HG03442 (cell line): ENCODE measurements at regions not wholly inside any gene's neighbourhood (a gene's known extent, or its start where the extent isn't known, plus 50 kb on each side); places are given as distances from the start of the nearest gene placed in this dataset.
"Not testable (repeated sequence)": the region's sequence is repeated elsewhere in the genome, so short reads cannot be mapped to it uniquely, and the experiment has no call there.

ENCODE experiments used
- ATAC-seq: cut with Tn5 transposase; IDR thresholded peaks from one replicate; pipeline ENCODE4 v1.9.1; 2021; ENCODE audit warnings: mild to moderate bottlenecking, moderate library complexity; ENCODE audit not compliant: unreplicated experiment

DNA sequence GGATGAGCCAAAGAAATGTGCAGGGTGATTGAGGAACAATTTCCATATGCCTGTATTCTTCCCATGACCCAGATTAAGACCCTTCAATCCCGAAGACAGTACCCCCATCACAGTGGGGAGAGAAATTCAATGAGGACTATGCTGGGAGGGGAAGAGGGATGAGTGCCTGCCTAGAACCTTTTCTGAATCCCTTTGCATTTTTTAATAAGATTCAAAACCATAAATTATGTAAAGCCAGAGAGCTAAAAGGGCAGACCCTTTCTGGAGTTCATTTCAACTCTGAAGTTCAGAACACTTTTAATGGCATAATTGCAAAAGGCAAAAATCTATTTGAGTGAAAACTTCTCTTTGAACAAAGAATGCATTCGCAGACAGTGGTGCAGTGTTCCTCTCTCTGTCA is 529.5 kb downstream of the NTRK3 start:
- ATAC-seq: no peak

DNA sequence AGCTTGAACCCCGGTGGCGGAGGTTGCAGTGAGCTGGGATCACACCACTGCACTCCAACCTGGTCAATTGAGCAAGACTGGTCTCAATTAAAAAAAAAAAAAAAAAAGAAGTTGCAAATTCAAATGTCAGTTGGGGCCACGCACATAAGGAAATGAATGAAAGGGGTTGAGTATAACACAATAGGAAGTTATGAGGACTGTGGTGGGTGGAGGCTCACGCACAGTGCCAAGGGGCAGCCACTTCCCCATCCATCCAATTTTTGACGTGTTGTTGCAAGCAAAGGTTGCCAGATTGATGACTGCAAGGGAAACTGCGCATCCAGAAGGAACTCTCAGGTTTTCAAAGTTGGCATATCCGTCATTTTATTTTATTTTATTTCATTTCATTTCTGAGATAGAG is 532.2 kb downstream of the NTRK3 start:
- no peak for ATAC-seq

DNA sequence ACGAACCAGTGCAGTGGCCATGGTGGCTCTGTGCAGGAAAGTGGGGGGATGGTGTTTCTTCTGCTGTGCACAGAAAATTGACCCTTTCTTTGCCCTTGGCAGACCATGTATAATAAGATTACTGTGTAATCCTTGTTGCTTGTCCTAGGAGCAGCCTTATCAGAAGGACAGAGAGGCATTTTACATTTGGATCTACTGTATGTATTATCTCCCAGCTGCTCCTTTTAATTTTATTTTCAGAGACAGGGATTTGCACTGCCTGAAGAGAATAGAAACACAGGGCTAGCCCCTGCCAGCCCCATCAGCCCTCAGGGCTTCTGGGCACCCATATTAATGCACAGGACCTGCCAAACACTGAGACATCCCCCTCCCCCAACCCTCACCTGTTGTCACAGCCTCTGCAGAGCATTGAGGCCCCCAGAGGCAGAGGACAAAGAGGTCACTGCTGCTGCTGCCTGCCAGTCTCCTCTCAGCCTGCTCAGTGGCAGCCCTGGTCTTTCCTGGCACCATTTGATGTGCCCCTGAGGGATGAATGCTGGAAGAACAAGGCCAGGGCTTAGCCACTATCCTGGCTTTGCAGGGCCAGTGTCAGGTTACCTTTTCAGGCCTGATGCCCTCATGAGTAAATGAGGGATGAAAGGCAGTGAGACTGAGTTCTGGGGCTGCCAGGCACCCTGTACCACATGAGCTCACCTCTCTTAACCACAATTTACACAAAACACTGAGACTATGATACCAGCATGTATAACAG is 533.4 kb downstream of the NTRK3 start:
- no peak for ATAC-seq

DNA sequence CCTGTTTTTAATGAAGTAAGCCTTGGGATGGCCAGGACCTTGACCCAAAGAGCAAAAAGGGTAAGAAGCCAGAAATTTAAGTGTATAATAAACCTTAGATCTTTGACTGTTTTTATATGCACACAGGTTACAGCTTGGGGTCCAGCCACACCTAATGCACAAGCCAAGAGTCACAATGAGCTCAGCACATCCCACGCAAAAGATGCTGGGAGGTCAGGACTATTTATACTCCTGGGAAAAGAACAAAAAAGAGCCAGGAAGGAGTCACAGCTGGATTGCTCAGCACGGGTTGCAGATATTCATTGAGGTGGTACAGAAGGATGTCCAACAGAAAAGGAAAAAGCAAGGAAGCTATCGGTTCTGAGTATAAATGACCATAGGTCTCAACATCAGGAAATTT is 536.3 kb downstream of the NTRK3 start:
- ATAC-seq: no peak

DNA sequence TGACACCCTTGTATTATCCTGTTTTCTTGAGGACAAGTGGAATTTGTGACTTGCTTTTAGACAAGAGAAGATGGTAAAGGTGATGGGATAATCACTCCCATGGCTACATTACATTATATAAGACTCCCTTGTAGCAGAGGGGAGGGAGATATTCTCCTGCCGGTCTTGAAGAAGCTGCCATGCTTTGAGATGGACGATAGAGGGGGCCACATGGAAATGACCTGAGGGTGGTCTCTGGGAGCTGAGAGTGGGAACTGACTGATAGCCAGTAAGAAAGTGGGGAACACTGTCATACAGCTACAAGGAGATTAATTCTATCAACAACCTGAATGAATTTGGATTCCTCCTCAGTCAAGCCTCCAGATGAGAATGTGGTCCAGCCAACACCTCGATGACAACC is 540.1 kb downstream of the NTRK3 start:
- no peak for ATAC-seq

DNA sequence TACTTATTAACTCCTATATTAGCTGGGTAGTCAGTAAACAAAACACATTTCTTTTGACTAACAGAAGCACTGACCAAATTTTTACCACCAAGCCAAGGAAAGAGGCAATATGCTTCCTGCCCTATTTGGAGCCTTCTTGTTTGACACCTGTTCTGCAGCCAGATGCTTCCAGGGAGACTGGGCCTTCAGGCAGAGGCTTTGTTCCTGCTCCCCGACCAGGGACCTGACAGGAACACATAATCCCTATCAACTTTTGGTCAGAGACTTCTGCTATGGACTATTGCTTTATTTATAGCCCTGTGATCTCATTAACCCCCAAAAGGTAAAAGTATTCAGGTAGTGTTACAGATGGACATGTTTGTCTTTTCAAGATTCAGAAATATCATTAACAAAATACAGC is 541.3 kb downstream of the NTRK3 start:
- no peak for ATAC-seq

DNA sequence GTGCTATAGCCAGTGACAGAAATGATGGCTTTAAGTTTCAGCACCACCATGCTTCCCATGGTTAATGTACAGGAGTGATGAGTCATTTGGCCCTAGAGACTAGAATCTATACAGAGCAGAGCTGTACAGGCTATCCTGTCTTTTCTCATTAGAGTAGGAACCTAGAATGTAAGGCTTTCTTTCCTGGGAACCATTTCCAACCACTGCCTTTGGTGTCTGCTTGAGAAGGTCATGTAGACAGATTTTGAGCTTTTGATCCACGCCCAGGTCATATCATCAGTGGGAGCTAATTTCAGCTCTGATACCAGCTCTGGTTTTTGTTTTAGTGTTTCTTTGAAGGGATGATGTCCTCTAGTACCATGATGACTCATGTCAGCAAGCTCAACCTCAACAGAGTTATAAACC is 543.1 kb downstream of the NTRK3 start:
- no peak for ATAC-seq

DNA sequence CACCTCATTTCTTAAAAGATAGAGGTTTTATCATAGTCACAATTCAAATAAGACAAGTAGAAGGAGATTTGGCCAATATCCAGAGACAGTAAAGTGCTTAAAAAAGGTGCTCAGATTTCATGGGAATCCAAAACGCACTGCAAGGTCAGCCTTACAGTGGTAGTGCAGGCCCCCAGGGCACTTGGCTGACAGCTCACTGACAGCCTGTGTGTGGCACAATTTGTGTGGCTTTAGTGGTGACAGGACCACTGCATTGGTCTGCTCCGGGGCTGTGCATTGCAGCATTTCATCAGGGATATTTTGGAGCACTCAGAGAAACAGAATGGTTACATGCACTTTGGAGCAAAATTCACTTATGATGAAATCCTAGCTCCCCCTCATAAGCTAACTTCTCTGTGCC is 544.3 kb downstream of the NTRK3 start:
- ATAC-seq: no peak

DNA sequence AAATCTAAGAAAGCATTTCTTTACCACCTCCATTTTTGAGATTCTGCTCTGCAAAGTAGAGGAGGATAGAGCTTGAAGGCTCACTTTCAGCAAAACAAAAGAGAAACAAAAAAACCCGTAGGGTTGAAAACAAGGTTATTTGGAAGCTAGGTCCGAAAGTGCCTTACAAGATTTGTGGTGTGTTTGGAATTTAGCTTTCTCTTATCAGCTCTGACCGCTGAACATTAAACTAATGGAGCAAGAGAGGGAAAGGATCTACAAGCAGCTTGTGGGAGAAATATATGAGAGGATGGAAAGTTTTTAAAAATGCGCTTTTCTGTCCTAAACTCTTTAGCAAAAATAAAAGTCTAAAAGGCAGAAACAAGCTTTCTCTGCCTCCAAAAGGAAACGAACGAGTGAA is 545.5 kb downstream of the NTRK3 start:
- no peak for ATAC-seq

DNA sequence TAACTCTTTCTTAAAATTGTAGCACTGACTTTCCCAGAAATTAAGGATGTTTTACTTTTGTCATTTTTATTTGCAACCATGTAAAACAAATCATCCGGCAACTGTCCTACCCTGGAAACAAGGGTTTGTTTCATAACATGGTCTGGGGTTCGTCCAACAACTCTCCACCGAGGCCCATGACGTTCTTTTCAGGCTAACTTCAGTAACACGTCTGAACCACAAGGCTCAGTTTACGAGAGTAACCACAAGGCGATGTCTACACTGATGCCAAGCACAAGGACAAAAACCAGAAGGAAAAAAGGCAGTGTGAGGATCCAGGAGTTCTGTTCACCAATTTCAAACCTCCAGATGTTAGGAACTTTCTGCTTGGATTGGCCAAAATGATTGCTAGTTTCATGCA is 546.1 kb downstream of the NTRK3 start:
- no peak for ATAC-seq

DNA sequence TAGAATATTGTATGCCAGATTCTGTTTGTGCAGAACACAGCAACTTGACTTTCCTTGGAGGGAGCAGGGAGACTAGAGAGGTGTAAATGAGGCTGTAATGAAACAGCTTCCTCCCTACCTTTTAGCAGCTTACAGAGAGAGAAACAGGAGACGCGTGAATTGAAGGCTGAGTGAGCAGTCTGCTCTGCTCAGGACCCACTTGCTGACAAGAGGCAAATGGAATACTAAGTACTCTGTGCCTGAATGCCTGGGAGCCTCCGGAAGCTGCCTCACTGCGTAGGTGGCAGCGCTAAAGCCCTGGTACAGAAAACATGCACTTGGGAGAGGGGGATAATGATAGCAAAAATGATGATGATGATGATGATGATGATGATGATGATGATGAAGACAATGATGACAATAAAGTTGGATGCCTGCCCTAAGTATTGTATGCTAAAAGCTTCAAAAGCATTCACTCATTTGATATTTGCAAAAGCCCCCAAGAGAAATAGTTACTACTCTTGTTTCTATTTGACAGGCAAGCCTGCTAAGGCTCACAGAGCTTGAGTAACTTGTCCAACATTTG is 548.9 kb downstream of the NTRK3 start:
- no peak for ATAC-seq

DNA sequence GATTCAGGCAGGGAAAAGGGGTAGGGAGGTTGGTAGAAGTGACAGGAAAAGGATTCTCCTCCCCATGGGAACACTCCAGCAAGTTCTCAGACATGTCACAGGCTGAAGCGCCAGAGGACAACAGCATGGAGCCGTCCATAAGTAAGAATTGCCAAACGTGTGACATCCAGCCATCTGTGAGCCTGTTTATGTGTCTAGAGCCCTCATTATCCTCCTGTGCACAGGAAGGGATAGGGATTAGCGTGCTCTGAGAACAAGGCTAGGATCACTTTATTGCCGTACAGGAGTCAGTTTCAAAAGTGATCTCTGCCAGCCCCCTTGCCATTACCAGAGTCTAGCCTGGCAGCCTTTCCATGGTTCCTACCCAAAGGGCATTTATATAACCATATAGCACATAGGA is 549.5 kb downstream of the NTRK3 start:
- no peak for ATAC-seq

DNA sequence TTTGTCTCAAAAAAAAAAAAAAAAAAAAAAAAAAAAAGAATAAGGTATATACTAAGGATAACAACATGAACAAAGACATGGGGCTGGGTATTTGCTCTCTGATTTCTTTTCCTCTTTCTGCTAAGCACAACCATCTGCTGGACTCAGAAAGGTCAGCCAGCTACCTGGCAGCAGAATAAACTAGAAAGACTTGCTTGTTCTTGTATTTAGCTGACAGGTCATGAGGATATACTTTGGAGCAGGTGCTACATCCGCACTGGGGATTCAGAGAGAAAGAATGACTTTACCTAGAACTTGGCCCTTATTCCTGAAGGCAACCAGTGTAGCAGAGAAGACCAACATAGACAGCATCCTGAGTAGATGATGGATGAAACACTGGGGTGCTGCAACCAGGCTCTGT is 550.5 kb downstream of the NTRK3 start:
- ATAC-seq: no peak

DNA sequence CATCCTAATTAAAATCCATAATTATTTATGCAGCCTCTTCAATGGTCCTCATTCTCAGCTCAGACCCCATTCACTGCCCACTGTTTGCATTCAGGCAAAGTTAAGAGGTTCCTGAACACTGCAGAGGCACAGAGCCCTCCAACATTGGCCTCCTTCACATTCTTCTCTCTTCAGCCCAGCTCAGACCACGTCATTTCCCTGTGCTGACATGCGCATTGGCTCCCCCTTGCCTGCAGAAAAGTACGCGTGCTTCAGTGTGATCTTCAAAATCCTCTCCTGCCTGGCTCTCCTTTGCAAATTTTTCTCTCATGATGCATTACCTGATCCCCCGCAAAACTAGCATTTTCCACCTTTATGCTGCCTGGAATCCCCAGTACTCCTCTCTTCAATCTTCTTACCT is 552.3 kb downstream of the NTRK3 start:
- ATAC-seq: no peak

DNA sequence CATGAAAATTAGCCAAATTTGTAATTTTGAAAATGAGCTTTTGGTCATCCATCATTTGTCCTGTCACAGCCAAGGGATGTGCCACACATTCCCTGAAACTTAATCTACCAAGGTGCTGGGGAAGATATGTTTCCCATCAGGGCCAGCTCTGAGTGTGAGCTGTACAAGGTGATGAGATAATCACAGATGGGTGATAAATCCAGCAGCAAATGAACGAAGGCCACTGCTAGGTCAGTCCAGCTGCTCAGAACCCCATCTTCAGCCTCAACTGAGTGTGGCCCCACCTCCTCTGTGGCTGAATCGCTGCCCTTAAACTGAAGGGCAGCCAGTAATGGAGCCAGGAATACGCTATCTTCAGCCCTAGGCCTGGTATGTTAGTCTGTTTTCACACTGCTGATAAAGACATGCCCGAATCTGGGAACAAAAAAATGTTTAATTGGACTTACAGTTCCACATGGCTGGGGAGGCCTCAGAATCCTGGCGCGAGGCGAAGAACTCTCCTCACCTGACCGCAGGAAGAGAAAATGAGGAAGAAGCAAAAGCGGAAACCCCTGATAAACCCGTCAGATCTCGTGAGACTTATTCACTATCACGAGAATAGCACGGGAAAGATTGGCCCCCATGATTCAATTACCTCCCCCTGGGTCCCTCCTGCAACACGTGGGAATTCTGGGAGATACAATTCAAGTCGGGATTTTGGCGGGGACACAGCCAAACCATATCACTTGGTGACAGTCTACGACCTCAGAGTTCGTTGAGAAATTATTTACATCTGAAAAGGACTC is 553.0 kb downstream of the NTRK3 start:
- ATAC-seq: no peak

DNA sequence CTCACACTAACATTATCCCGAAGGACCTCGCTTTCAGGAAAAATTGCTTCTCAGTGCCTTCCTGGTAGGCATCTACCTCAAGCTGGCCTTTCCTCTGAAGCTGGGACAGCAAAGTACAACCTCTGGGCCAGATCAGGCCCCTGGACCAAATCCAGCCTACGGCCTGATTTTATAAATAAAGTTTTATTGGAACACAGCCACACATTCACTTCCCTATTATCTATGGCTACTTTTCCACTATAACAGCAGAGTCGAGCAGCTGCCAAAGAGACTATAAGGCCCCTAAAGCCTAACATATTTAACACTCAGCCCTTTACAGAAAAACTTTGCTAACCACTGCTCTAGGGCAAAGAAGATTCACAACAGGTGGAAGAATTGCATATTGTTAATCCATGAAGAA is 554.3 kb downstream of the NTRK3 start:
- no peak for ATAC-seq

DNA sequence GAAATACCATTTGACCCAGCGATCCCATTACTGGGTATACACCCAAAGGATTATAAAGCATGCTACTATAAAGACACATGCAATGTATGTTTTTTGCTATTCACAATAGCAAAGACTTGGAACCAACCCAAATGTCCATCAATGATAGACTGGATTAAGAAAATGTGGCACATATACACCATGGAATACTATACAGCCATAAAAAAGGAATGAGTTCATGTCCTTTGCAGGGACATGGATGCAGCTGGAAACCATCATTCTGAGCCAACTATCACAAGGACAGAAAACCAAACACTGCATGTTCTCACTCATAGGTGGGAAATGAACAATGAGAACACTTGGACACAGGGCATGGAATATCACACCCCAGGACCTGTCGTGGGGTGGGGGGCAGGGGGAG is 558.1 kb downstream of the NTRK3 start:
- ATAC-seq: not testable (repeated sequence)

DNA sequence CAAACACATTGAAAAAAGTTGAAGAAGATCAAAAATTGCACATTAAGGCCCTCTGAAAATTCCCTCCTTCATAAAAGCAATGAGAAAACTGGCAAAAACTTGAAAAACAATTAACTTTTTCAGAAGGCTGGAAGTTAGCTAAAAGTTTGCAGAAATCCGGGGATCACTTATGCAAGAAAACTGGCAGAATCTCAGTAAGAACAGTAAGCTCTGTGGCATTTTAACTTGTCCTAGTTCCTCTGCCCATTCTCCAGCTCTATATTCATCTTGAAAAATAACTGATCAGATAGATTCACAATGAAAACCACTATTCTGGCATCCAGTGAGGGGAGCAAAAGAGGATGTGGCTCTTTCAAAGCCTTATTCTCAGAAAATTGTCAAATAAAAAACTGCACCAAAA is 566.8 kb downstream of the NTRK3 start:
- no peak for ATAC-seq

DNA sequence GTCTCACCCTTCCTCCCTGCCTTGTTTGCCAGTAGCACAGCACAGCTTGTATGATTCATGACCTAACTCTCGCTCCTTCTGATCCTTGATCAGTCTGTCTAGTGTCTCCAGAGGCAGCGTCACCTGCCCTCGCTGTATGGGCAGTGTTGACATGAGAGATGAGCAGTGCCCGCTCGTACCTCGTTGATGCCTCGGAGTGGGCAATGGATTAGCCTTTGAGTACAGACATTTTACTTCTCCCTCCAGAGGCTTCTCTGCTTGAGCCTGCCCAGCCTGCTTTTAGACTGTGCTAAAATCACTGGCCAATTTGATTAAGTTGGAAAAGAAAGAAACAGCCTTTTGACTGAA is 569.0 kb downstream of the NTRK3 start:
- no peak for ATAC-seq

DNA sequence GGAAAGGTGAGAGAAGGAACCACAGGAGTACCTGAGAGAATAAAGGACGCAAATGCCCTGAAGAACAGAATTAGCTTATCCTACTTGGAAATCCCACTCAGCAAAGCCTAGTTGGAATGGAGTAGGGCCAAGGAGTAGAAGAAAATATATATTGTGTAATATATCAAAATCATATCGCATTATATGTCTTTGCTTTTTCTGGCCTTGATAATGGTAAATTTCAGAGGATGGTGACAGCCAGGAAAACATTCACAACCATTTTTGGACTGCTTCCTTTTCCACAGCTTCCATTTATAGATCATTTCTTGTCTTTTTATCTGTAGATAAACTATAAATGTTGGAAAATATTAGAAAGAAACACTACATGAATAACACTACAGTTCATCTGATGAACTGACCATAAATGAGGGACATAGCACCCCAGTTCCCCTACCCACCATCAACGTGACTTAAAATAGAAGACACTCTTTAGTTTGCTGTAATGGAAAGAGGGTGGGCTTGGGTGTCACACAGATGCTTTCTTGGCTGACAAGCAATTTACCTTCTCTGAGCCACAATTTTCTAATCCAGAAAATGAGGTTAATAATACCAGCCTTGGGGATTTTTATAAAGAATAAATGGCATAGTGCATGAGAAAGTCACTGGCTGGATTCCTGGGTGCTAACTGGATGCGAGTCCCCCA is 569.6 kb downstream of the NTRK3 start:
- ATAC-seq: no peak

DNA sequence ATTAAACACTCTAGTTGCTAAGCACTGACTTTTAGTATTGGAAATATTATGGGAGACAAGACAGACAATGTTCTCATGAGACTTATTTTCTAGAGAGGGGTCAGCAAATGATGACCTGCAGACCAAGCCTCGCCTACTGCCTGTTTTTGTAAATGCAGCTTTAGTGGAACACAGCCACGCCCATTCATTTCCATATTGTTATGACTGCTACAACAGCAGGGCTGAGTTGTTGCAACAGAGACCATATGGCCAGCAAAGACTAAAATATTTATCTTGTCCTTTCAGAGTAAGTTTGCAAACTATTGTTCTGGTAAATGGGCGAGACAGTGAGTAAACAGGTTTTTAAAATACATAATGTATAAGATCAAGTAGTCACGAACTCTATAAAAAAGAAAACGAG is 570.2 kb downstream of the NTRK3 start:
- no peak for ATAC-seq

DNA sequence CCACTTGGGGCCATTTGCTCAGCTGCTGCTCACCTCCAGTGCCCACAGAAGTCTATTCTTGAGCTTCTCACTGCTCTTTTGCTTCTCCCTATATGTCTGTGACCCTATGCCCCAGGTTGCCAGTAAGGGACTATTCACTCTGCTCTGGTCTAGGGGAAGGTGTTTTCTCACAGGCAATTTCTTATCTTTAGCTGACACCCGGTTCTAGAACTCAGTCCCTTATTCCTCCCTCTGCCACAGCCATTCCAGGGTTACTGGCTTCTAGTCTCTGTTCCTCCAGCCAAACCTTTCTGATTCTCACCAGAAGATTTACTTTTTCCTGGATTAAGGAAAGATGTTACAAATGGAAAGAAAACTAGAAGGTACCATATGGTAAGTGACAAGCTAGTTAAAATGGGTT is 574.0 kb downstream of the NTRK3 start:
- ATAC-seq: no peak
